ENCODE measurements at regions not wholly inside any gene's neighbourhood (a gene's known extent, or its start where the extent isn't known, plus 50 kb on each side); places are given as distances from the start of the nearest gene placed in this dataset.
A peak's percentile ranks its signal among the peaks of the same experiment; 100 is the strongest.

GRCh38 chr22:49306632-49307480, 520.8 kb downstream of the BRD1 start:
- no peak for DNase-seq

DNA sequence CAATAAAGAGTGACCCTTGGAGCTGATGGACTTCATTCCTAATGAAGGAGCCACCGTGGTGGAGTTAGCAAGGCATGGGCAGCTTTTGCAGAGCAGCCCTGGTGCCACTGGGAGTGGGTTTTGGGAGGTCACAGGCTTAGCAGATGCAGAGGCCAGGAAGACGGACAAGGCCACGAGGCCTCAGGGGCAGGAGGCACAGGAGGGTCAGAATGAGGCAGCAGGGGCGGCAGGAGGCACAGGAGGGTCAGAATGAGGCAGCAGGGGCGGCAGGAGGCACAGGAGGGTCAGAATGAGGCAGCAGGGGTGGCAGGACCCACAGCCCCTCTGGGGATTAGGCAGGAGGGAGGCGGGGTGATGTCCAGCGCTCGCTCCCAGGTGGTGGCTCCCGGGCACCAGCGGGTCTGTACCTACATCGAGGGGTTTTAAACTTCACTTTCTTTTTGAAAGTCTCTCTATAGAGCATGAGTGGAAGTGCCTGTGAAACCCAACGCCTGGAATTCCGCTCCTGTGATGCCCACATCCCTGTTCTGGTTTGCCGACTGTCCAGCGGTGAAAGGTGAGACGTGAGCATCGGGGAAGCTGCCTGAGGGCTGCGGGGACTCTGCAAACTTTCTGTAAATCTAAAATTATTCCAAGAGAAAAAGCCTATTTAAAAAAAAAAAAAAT, 521.6 kb downstream of the BRD1 start:
- no peak for DNase-seq

DNA sequence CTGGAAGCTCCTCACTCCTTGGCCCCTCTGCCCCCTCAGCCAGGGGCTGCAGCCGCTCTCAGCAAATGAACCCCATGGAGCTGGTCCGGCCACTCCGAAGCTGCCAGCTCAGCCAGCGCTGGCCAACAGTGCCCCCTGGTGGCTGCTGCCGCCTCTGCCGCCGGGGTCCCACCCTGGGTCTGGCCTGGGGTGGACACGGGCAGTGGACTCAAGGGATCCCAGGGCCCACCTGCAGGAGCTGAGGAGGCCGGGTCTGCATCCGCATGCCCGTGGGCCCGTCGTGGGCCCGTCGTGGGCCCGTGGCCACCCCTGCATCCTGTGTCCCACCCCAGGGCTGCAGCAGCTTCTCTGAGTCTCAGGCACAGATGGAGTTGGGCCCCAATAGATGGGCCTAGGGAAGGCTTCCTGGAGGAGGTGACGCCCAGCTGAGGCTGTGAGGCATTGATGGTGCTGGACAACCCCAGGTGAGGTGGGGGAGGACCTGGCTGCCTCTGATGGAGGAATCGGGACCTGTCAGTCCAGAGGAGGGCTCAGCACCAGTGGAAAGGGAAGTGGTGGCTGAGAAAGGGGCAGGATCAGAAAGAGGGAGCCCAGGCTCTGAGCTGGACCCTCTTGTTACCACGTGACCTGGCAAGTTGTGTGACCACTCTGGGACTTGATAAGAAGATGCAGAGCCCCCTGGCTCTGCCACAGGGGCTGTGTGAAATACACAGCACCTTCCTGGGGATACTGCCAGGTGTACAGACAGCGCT, 522.3 kb downstream of the BRD1 start:
- peak; percentile 29 for DNase-seq

- no peak for DNase-seq
Measured at GRCh38 chr22:49303781-49304461, 523.8 kb downstream of the BRD1 start.

DNA sequence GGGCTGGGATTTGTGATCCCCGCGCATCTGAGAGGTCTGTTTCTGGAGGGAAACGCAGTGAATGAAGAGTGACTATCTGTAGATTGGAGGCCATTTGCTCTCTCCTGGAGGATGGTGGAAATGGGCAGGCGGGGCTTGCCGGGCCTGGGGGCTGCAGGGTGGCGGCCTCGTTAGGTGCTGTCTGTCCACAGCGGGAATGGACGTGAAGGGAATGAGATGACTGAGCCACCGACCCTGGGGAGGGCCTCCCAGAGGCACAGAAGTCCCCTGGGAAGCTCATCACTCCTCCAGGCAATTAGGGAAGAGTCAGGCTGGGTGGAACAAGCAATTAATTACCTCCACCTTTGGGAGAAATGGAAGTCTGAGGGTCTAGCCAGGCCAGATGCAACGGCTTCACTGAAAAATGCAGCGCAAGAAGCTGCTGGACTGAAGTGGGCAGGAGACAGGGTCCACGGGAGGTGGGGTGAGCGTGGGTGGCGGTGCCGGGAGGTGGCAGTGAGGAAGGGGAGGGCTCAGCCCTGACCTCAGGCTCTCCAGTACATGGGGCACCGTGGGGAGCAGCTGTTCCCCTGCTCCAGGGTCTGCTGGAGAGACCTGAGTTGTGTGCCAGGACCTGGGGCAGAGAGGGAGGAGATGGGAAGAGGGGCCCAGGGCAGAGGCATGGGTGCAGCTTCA, 524.5 kb downstream of the BRD1 start:
- no peak for DNase-seq

DNA sequence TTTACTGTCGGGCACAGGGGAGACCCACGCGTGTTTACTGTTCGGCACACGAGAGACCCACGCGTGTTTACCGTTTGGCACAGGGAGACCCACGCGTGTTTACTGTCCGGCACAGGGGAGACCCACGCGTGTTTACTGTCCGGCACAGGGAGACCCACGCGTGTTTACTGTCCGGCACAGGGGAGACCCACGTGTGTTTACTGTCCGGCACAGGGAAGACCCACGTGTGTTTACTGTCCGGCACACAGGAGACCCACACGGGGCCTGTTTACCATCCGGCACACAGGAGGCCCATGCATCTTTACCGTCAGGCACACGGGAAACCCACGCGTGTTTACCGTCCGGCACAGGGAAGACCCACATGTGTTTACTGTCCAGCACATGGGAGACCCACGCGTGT, 525.1 kb downstream of the BRD1 start:
- no peak for DNase-seq

DNA sequence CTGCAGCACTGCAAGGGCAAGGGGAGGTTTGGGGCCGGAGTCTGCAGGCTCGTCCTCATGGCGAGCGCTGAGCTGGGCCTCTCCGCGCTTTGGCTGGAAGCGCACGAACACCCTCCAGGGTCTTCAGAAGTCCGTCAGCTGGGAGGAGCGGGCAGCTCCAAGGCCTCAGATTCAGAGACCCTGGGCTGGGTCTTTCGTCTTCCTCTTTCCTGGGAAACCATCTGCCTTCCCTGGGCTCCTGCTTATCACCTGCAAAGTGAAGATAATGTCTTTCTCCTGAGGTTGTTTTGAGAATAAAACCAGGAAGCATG, 525.6 kb downstream of the BRD1 start:
- no peak for DNase-seq

DNA sequence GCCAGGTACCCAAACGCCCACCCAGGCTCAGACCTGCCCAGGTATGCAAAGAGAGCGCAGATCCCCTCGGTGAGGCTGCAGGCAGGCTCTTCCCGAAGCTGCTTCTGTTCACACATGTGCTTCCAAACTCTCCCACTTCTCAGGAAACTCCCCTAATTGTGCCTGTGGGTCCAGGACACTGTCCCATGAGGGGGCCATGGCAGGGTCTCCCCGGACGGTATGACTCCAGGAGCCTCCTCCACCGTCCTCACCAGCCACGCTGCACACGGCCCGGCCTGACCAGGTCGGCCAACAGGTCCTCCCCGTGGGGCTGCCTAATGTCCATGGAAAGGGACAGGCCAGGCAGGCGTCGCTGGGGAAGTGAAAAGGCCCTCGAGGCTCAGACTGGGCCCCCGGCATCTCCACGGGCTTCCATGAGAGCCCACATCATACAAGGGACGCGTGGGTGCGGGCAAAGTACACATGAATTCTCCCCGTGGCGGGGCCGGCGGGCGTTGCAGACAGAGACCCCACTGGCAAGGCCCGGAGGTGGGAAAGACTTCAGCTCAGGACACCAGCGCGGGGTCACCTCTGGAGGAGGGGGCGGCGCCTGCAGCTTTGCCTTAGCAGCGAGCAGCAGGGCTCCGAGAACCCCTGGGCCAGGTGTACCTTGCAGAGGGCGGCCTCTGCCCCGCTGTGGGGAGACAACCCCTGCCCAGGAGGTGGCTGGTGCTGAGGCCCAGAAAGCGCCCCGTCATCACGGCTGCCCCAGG, 526.1 kb downstream of the BRD1 start:
- DNase-seq = no peak

- DNase-seq = no peak
Measured at GRCh38 chr22:49300951-49301397, 526.7 kb downstream of the BRD1 start.

GRCh38 chr22:49300241-49300640, 527.4 kb downstream of the BRD1 start:
- DNase-seq = no peak

- DNase-seq = no peak
Measured at GRCh38 chr22:49299821-49300231, 527.8 kb downstream of the BRD1 start.

DNA sequence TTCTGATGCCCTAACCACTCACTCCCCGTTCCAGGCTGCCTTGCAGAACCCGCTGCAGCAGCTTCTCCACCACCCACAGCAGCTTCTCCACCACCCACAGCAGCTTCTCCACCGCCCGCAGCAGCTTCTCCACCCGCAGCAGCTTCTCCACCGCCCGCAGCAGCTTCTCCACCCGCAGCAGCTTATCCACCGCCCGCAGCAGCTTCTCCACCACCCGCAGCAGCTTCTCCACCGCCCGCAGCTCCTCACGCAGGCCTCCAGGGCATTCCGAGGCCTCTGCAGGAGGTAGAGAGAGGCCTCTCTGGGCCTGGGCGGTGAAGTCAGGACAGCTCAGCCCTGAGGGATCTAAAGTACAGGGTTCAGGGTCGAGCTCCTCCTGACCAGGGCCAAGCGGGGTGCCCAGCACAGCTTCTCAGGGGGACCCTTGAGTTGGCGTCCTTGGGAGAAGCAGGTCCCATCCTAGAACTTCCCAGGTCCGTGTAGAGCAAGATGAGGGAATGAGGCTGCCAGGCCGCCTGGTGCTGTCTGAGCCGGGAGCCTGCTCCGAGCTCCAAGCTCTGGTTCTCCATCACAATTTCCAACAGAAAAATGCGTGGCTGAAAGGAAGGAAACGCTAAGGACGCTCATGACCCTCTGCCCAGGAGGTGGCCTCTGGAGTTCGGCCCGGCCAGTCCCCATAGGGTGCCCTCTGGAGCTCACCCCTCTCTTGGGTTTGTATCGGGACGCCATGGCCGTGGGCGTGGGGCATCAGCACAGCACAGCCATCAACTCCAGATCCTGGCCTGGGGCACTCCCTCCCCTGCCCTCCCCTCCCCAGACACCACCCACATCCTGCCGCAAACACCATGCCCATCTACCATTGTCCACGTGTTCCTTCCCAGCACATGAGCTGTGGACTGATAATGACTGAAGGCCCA, 528.6 kb downstream of the BRD1 start:
- no peak for DNase-seq

- no peak for DNase-seq
Measured at GRCh38 chr22:49297871-49298721, 529.6 kb downstream of the BRD1 start.

GRCh38 chr22:49297286-49297870, 530.3 kb downstream of the BRD1 start:
- DNase-seq = no peak

- no peak for DNase-seq
Measured at GRCh38 chr22:49296561-49296960, 531.1 kb downstream of the BRD1 start.

DNA sequence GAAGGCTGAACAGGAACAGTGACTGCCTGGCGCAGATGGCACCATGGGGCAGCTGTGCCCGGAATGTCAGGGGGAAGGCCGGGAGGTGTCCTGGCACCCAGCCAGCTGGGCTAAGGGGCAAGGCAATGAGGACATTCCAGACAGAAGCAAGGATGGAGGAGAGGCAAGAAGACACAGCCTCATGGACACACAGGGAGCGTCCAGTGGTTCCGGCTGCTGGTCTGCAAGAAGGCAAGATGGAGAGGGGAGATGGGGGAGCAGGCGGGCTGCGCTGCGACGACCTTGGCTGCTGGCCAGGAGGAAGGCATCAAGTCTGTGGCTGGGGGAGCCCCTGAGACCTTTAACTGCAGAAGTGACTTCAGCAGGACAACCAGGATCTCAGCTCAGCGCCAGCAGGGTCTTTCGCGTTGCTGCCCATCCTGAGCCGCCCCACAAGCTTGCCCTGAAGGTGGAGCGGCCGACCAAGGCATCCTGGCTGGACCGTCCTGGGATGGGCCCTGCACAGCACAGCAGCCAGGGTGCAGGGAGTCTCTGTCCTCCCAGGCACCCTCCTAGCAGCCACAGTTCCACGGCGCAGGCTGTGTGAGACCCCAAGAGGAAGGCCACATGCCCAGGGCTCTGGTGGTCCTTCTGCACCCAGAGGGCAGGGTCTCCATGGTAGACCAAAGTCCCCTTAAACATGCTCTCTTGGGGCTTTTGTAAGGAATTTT, 531.7 kb downstream of the BRD1 start:
- no peak for DNase-seq

- DNase-seq = no peak
Measured at GRCh38 chr22:49295465-49295743, 532.3 kb downstream of the BRD1 start.

DNA sequence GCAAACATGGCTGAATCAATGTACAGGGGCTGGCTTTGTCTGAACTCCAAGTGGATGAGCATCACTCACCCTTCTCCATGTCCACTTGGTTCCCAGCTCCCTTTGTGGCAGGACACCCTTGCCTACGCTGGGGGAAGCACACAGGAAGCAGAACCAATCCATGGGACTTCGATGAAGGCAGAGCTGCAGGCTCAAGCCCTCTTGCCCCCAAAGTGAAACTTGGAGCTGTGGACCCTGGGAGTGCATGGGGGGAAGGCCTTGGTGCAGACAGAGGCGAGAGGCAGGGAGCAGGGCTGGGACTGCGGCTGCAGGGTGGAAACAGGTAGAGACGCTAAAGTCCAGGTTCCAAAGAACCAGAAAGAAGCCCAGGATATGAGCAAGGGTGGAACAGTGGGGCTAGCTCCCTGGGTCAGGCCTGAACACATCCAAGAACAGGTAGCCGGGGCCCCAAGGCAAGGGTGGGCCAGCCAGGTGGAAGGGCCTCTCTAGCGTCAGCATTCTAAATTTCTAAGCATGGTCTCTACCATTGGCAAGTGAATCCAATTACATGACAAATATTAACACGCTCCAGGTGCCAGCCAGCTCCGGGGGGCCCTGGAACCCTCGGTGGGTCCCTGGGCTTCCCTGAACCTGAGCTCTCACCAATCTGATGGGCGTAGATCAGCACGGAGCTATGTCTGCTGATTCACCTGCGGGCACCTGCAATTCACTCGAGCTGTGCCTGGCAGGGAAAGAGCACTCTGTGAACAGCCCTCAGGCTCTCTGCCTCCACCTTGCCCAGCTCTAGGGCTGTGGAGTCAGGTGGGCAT, 532.8 kb downstream of the BRD1 start:
- no peak for DNase-seq
